OCI-LY1 (cell line): ENCODE measurements at regions not wholly inside any gene's neighbourhood (a gene's known extent, or its start where the extent isn't known, plus 50 kb on each side); places are given as distances from the start of the nearest gene placed in this dataset.

Source experiments
- H2AFZ ChIP-seq: fragments of 200-600 bp; sonication (generic), shearing (Covaris generic); 2 replicates; pipeline ENCODE4 v1.6.0; 2014; ENCODE audit warnings: antibody characterized with exemption, mild to moderate bottlenecking, low read length
- H3F3A ChIP-seq: fragments of 200-600 bp; sonication (generic), shearing (Covaris generic); 2 replicates; pipeline ENCODE4 v1.6.0; 2014; ENCODE audit warnings: mild to moderate bottlenecking, antibody characterized with exemption, low read length, moderate library complexity; ENCODE audit not compliant: insufficient read depth
- H3K27ac ChIP-seq: fragments of 200-600 bp; sonication (generic); 2 replicates; pipeline ENCODE4 v1.5.1; 2014; ENCODE audit warnings: low read length, mixed run types, mild to moderate bottlenecking, low read depth; ENCODE audit not compliant: poor library complexity, severe bottlenecking
- H3K27me3 ChIP-seq: fragments of 200-600 bp; sonication (generic); 2 replicates; pipeline ENCODE4 v1.6.0; 2014; ENCODE audit warnings: antibody characterized with exemption, mild to moderate bottlenecking, low read length, moderate library complexity; ENCODE audit not compliant: insufficient read depth
- H3K36me3 ChIP-seq: fragments of 200-600 bp; sonication (generic); 2 replicates; pipeline ENCODE4 v1.6.1; 2014; ENCODE audit warnings: mild to moderate bottlenecking, antibody characterized with exemption, low read length, moderate library complexity, mixed read lengths; ENCODE audit not compliant: insufficient read depth
- H3K4me1 ChIP-seq: fragments of 200-600 bp; sonication (generic); 2 replicates; pipeline ENCODE4 v1.5.1; 2014; ENCODE audit warnings: mild to moderate bottlenecking, low read length, moderate library complexity; ENCODE audit not compliant: insufficient read depth, severe bottlenecking
- H3K4me2 ChIP-seq: fragments of 200-600 bp; sonication (generic), shearing (Covaris generic); 2 replicates; pipeline ENCODE4 v1.6.1; 2014; ENCODE audit warnings: low read length
- H3K4me3 ChIP-seq: fragments of 200-600 bp; sonication (generic); 2 replicates; pipeline ENCODE4 v1.5.1; 2014; ENCODE audit warnings: low read length, low read depth, mild to moderate bottlenecking, mixed read lengths; ENCODE audit not compliant: poor library complexity, severe bottlenecking
- H3K79me2 ChIP-seq: fragments of 200-600 bp; shearing (Covaris generic); 2 replicates; pipeline ENCODE4 v1.6.1; 2016; ENCODE audit warnings: mixed run types, low read length, mixed read lengths; ENCODE audit not compliant: insufficient read depth
- H3K9ac ChIP-seq: fragments of 200-600 bp; sonication (generic), shearing (Covaris generic); 2 replicates; pipeline ENCODE4 v1.6.1; 2014; ENCODE audit warnings: mild to moderate bottlenecking, low read length, mixed read lengths
- H3K9me2 ChIP-seq: fragments of 200-600 bp; sonication (generic), shearing (Covaris generic); 2 replicates; pipeline ENCODE4 v1.6.1; 2014; ENCODE audit warnings: low read depth, mild to moderate bottlenecking, low read length, mixed read lengths
- H3K9me3 ChIP-seq: fragments of 200-600 bp; shearing (Covaris generic); 2 replicates; pipeline ENCODE4 v1.6.1; 2014; ENCODE audit warnings: low read length, mixed read lengths
- H4K20me1 ChIP-seq: fragments of 200-600 bp; sonication (generic), shearing (Covaris generic); 2 replicates; pipeline ENCODE4 v1.6.0; 2016; ENCODE audit warnings: mild to moderate bottlenecking, low read length; ENCODE audit not compliant: insufficient read depth
- CTCF ChIP-seq: fragments of 200-600 bp; sonication (generic), shearing (Covaris generic); IDR thresholded peaks from 2 replicates; pipeline ENCODE4 v1.5.1; 2017; ENCODE audit warnings: mild to moderate bottlenecking, antibody characterized with exemption, low read length, moderate library complexity, mixed read lengths
- EZH2 ChIP-seq: fragments of 200-600 bp; sonication (generic), shearing (Covaris generic); IDR thresholded peaks from 2 replicates; pipeline ENCODE4 v1.8.0; 2017; ENCODE audit warnings: borderline replicate concordance, mixed run types, mild to moderate bottlenecking, antibody characterized with exemption, low read length, moderate library complexity, mixed read lengths

GRCh38 chr1:25030674-25031589 is 100.9 kb upstream of the RUNX3 start:
- H3K9me2 ChIP-seq, result no peaks in the 10 kb centered on the region
- H3K27ac ChIP-seq, result peak overlapping the region; percentile 95
- H3K27me3 ChIP-seq, result no peaks in the 10 kb centered on the region
- no peaks in the 10 kb centered on the region for H3K79me2 ChIP-seq
- no peak overlapping the region; the same call in 1 of the 2 replicates for H3K9ac ChIP-seq
- H3K36me3 ChIP-seq, result no peaks in the 10 kb centered on the region
- no peak overlapping the region for H3K4me3 ChIP-seq
- no peaks in the 10 kb centered on the region for H4K20me1 ChIP-seq
- H3K4me1 ChIP-seq, result peaks cover 61% of the 10 kb centered on the region
- no peak overlapping the region for H3K4me2 ChIP-seq
- no peak overlapping the region for H2AFZ ChIP-seq
- H3K9me3 ChIP-seq, result no peaks in the 10 kb centered on the region
- TF ChIP-seq EZH2 (no peak), CTCF (no peak)
- H3F3A ChIP-seq, result no peaks in the 10 kb centered on the region

DNA sequence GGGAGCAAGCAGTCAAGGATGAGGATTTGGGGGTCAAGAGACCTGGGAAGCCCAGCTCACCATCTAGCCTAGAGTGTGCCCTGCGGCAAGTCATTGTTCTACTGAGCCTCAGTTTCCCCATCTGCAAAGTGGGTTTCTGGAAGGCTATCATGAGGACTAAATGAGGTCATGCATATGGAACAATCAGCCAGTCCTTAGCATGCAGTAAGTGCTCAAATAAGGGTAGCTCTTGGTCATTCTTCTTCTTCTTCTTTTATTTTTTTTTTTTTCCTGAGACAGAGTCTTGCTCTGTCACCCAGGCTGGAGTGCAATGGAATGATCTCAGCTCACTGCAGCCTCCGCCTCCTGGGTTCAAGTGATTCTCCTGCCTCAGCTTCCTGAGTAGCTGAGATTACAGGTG is 99.9 kb upstream of the RUNX3 start:
- Histone ChIP-seq H2AFZ (no peak overlapping the region), H3K9me2 (no peaks in the 10 kb centered on the region), H3K27me3 (no peaks in the 10 kb centered on the region), H3K4me1 (peaks cover 61% of the 10 kb centered on the region), H3K27ac (peak overlapping the region; percentile 57), H3K79me2 (no peaks in the 10 kb centered on the region), H3K9ac (no peak overlapping the region), H3K36me3 (no peaks in the 10 kb centered on the region), H3K4me2 (no peak overlapping the region), H3K4me3 (no peak overlapping the region), H4K20me1 (no peaks in the 10 kb centered on the region), H3K9me3 (no peaks in the 10 kb centered on the region), H3F3A (no peaks in the 10 kb centered on the region)
- no peak for TF ChIP-seq CTCF

DNA sequence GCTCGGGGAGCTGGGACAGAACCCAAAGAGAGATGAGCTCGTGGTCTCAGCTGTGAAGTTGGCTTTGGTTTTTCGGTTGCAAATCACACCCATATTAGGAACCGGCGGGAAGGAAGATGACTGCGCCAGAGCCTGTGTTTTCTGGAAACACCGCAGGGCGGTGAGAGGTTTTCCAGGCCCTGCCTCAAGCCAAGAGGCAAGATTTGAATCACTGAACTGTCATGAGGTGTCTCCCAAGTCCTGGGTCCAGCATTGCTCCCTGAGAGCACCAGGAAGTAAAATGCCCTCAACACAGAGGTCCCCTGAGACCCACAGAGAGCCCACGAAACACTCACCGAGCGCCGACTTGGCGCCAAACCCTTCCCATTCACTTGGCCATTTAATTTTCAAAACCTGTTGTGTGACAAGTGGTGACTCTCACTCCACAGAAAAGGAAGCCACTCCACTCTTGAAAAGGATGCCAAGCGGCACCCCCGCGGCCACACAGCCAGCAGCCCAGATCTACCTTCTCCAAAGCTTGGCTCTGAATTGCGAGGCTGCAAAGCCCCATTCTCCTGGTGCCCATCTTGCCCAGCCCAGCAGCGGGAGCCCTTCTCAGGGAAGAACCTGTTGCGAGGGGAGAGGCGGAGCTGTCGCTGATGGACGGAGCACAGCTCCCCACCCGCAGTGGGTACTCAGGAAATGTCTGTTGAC is 99.0 kb upstream of the RUNX3 start:
- Histone ChIP-seq H3K4me1 (peaks cover 56% of the 10 kb centered on the region), H3K4me2 (peak overlapping the region; percentile 50), H3K4me3 (peak overlapping the region; percentile 4)

More for the DNA sequence above, 99.0 kb upstream of the RUNX3 start:
- no peak for TF ChIP-seq EZH2
- no peak for TF ChIP-seq CTCF
- H3K9ac ChIP-seq, result peak overlapping the region; percentile 31; the same call in 1 of the 2 replicates
- no peaks in the 10 kb centered on the region for H3K9me3 ChIP-seq
- H3K36me3 ChIP-seq, result no peaks in the 10 kb centered on the region
- H3K27me3 ChIP-seq, result no peaks in the 10 kb centered on the region
- H4K20me1 ChIP-seq, result no peaks in the 10 kb centered on the region
- no peaks in the 10 kb centered on the region for H3K9me2 ChIP-seq
- no peaks in the 10 kb centered on the region for H3F3A ChIP-seq
- peak overlapping the region; percentile 57 for H3K27ac ChIP-seq
- H2AFZ ChIP-seq, result 0 out of 2 replicates have a peak overlapping the region, but pooled peaks have one; percentile 4
- H3K79me2 ChIP-seq, result no peaks in the 10 kb centered on the region
